ENCODE measurements at regions not wholly inside any gene's neighbourhood (a gene's known extent, or its start where the extent isn't known, plus 50 kb on each side); places are given as distances from the start of the nearest gene placed in this dataset.

GRCh38 chr2:185939858-185940257 is 201.3 kb downstream of the FSIP2 start:
- H3K27ac Mint-ChIP-seq = no peak overlapping the region
- no peaks in the 10 kb centered on the region for H3K79me2 ChIP-seq (ENCODE audit: control insufficient read depth, insufficient read depth, low read length)
- DNase-seq (no peak), ATAC-seq (ENCODE audit: low read depth) (no peak)
- intact Hi-C loops (cut with micrococcal nuclease) = no loop called here
- no peaks in the 10 kb centered on the region for H3K4me1 ChIP-seq (ENCODE audit: control insufficient read depth in 2 of 2, insufficient read depth in 2 of 2, low read length in 2 of 2)
- H3K27me3 Mint-ChIP-seq = no peaks in the 10 kb centered on the region
- no peak overlapping the region for H3K4me3 Mint-ChIP-seq
- H3K27me3 ChIP-seq (replicated peaks in 1 of 4; ENCODE audit: control extremely low read depth in 1 of 4, control insufficient read depth in 3 of 4, insufficient read depth in 4 of 4, low read length in 3 of 4) = no peaks in the 10 kb centered on the region
- H3K4me1 Mint-ChIP-seq = no peaks in the 10 kb centered on the region
- no peak overlapping the region for H3K27ac ChIP-seq (ENCODE audit: low read length in 2 of 2)
- H3K36me3 ChIP-seq (replicated peaks in 1 of 2; ENCODE audit: control extremely low read depth in 1 of 2, control insufficient read depth in 1 of 2, extremely low read depth in 1 of 2, insufficient read depth in 2 of 2, low read length in 1 of 2) = no peaks in the 10 kb centered on the region
- H3K9me3 ChIP-seq (ENCODE audit: control extremely low read depth in 1 of 3, control insufficient read depth in 2 of 3, insufficient read depth in 1 of 3, low read length in 2 of 3) = peaks cover 0 to 10% (median 2%) of the 10 kb centered on the region in 3 donors
- no peak overlapping the region for H2AFZ ChIP-seq (ENCODE audit: insufficient read depth, low read depth, low read length, poor library complexity, severe bottlenecking)
- no peak overlapping the region for H3K9ac ChIP-seq (ENCODE audit: low read length)
- ChIA-PET CTCF (no interaction called here), POLR2A (no interaction called here)
- peaks cover 7% of the 10 kb centered on the region for H3K9me3 Mint-ChIP-seq (ENCODE audit: insufficient read depth)
- H3K4me3 ChIP-seq (ENCODE audit: control extremely low read depth in 1 of 5, extremely low read depth in 1 of 5, insufficient read depth in 1 of 5, low read depth in 2 of 5, low read length in 4 of 5) = no peak overlapping the region
- H4K20me1 ChIP-seq (ENCODE audit: control insufficient read depth, insufficient read depth, low read length, poor library complexity, severe bottlenecking) = no peaks in the 10 kb centered on the region
- no peak overlapping the region for H3K4me2 ChIP-seq (replicated peaks; ENCODE audit: low read depth, low read length, poor library complexity, severe bottlenecking)
- TF ChIP-seq CTCF (IDR thresholded peaks at IDR 0.05) (no peak), EZH2 (IDR thresholded peaks at IDR 0.05; ENCODE audit: borderline replicate concordance, insufficient read depth, low read depth, low read length, poor library complexity, severe bottlenecking) (no peak)

- Histone ChIP-seq H3K9ac (ENCODE audit: low read length) (no peak overlapping the region), H3K4me2 (replicated peaks; ENCODE audit: low read depth, low read length, poor library complexity, severe bottlenecking) (no peak overlapping the region), H3K27me3 (replicated peaks in 1 of 4; ENCODE audit: control extremely low read depth in 1 of 4, control insufficient read depth in 3 of 4, insufficient read depth in 4 of 4, low read length in 3 of 4) (no peaks in the 10 kb centered on the region), H3K4me1 (ENCODE audit: control insufficient read depth in 2 of 2, insufficient read depth in 2 of 2, low read length in 2 of 2) (no peaks in the 10 kb centered on the region), H4K20me1 (ENCODE audit: control insufficient read depth, insufficient read depth, low read length, poor library complexity, severe bottlenecking) (no peaks in the 10 kb centered on the region), H3K79me2 (ENCODE audit: control insufficient read depth, insufficient read depth, low read length) (no peaks in the 10 kb centered on the region), H3K27ac (ENCODE audit: low read length in 2 of 2) (no peak overlapping the region), H2AFZ (ENCODE audit: insufficient read depth, low read depth, low read length, poor library complexity, severe bottlenecking) (no peak overlapping the region), H3K9me3 (ENCODE audit: control extremely low read depth in 1 of 3, control insufficient read depth in 2 of 3, insufficient read depth in 1 of 3, low read length in 2 of 3) (peaks cover 0 to 10% (median 2%) of the 10 kb centered on the region in 3 donors), H3K4me3 (ENCODE audit: control extremely low read depth in 1 of 5, extremely low read depth in 1 of 5, insufficient read depth in 1 of 5, low read depth in 2 of 5, low read length in 4 of 5) (no peak overlapping the region), H3K36me3 (replicated peaks in 1 of 2; ENCODE audit: control extremely low read depth in 1 of 2, control insufficient read depth in 1 of 2, extremely low read depth in 1 of 2, insufficient read depth in 2 of 2, low read length in 1 of 2) (no peaks in the 10 kb centered on the region)
- no peak overlapping the region for H3K4me3 Mint-ChIP-seq
- no peak overlapping the region for H3K27ac Mint-ChIP-seq
- H3K9me3 Mint-ChIP-seq (ENCODE audit: insufficient read depth) = peaks cover 8% of the 10 kb centered on the region
- H3K4me1 Mint-ChIP-seq = no peaks in the 10 kb centered on the region
- no peaks in the 10 kb centered on the region for H3K27me3 Mint-ChIP-seq
- CTCF ChIA-PET = no interaction called here
- TF ChIP-seq EZH2 (IDR thresholded peaks at IDR 0.05; ENCODE audit: borderline replicate concordance, insufficient read depth, low read depth, low read length, poor library complexity, severe bottlenecking) (no peak), CTCF (IDR thresholded peaks at IDR 0.05) (no peak)
- DNase-seq = no peak
- POLR2A ChIA-PET = no interaction called here
- ATAC-seq (ENCODE audit: low read depth) = no peak
- WGBS (ENCODE audit: insufficient coverage) = 50% methylated on average over 1 of the region's 4 CpGs
- intact Hi-C loops (cut with micrococcal nuclease) = no loop called here
These were observed 204.3 kb downstream of the FSIP2 start for GRCh38 chr2:185942855-185943254.
